ENCODE measurements at regions not wholly inside any gene's neighbourhood (a gene's known extent, or its start where the extent isn't known, plus 50 kb on each side); places are given as distances from the start of the nearest gene placed in this dataset.
A peak's percentile ranks its signal among the peaks of the same experiment; 100 is the strongest.

- TF ChIP-seq EZH2 (IDR thresholded peaks at IDR 0.05; ENCODE audit: low read depth, low read length, severe bottlenecking): no peak
Measured at GRCh38 chr18:69259282-69259681, 141.4 kb upstream of the DOK6 start (continued).

GRCh38 chr18:69261406-69261805 lies 139.3 kb upstream of the DOK6 start:
- Histone ChIP-seq H3K27ac (ENCODE audit: low read depth, low read length) (no peak overlapping the region), H2BK12ac (ENCODE audit: low read depth, low read length) (no peak overlapping the region), H4K20me1 (replicated peaks in 1 of 2; ENCODE audit: control insufficient read depth in 1 of 2, insufficient read depth in 2 of 2, low read length in 2 of 2) (no peaks in the 10 kb centered on the region), H4K91ac (replicated peaks; ENCODE audit: insufficient read length, low read length) (no peak overlapping the region), H3K4ac (replicated peaks; ENCODE audit: insufficient read length, low read depth, low read length) (no peak overlapping the region), H3K4me2 (ENCODE audit: insufficient read depth in 1 of 2, low read depth in 2 of 2, low read length in 2 of 2) (no peak overlapping the region), H3K23ac (ENCODE audit: insufficient read length) (no peak overlapping the region), H2BK20ac (ENCODE audit: low read length) (no peak overlapping the region), H3K23me2 (ENCODE audit: low read depth, low read length) (no peaks in the 10 kb centered on the region), H3K18ac (ENCODE audit: extremely low read depth, low read length) (no peak overlapping the region), H3K4me1 (replicated peaks in 1 of 4; ENCODE audit: control insufficient read depth in 3 of 4, insufficient read depth in 4 of 4, low read length in 3 of 4) (no peaks in the 10 kb centered on the region), H3K4me3 (ENCODE audit: extremely low read depth in 1 of 4, insufficient read depth in 2 of 4, low read depth in 3 of 4, low read length in 4 of 4) (no peak overlapping the region), H3K56ac (replicated peaks; ENCODE audit: insufficient read length, low read depth, low read length) (no peak overlapping the region), H4K5ac (ENCODE audit: insufficient read length, low read depth, low read length) (no peak overlapping the region), H3K79me2 (ENCODE audit: control insufficient read depth in 1 of 2, insufficient read depth in 2 of 2, low read length in 2 of 2) (no peaks in the 10 kb centered on the region), H2BK5ac (ENCODE audit: low read depth, low read length) (no peak overlapping the region), H2AK5ac (ENCODE audit: low read depth, low read length) (no peak overlapping the region), H3K79me1 (ENCODE audit: low read depth, low read length) (no peaks in the 10 kb centered on the region), H3K27me3 (replicated peaks in 1 of 4; ENCODE audit: control insufficient read depth in 3 of 4, extremely low read depth in 1 of 4, insufficient read depth in 3 of 4, low read length in 3 of 4) (no peaks in the 10 kb centered on the region), H3K36me3 (ENCODE audit: control insufficient read depth in 2 of 4, insufficient read depth in 4 of 4, low read length in 3 of 4) (no peaks in the 10 kb centered on the region), H2BK15ac (ENCODE audit: low read length) (no peak overlapping the region), H3K9ac (replicated peaks in 1 of 4; ENCODE audit: extremely low read depth in 1 of 4, low read depth in 3 of 4, low read length in 3 of 4) (no peak overlapping the region), H2AFZ (ENCODE audit: low read length) (no peak overlapping the region), H3K9me3 (ENCODE audit: insufficient read depth in 2 of 2, low read depth in 1 of 2, low read length in 1 of 2) (no peaks in the 10 kb centered on the region), H4K8ac (ENCODE audit: extremely low read depth, insufficient read depth, low read length) (no peak overlapping the region), H2BK120ac (replicated peaks; ENCODE audit: low read depth, low read length) (no peak overlapping the region), H3K14ac (ENCODE audit: insufficient read length) (no peak overlapping the region)
- ChIA-PET CTCF (ENCODE audit: partially characterized antibody) (no interaction called here), POLR2A (ENCODE audit: partially characterized antibody) (no interaction called here)
- no peak for TF ChIP-seq RXRA (IDR thresholded peaks at IDR 0.05; ENCODE audit: insufficient read depth, low read depth, low read length)
- TF ChIP-seq RFX5 (IDR thresholded peaks at IDR 0.05; ENCODE audit: borderline replicate concordance, low read depth, low read length): no peak
- TF ChIP-seq RBBP5 (IDR thresholded peaks at IDR 0.05; ENCODE audit: borderline replicate concordance, low read depth, low read length): no peak
- no peak for TF ChIP-seq ASH2L (IDR thresholded peaks at IDR 0.05; ENCODE audit: low read length)
- TF ChIP-seq RNF2 (IDR thresholded peaks at IDR 0.05; ENCODE audit: borderline replicate concordance, low read depth, low read length, missing control alignments, poor library complexity, severe bottlenecking): no peak
- FAIRE-seq (peak; percentile 24), DNase-seq (ENCODE audit: low read depth in 1 of 2, low spot score in 2 of 2) (no peak)

All from H1 (cell line).